HG02759 (cell line): ENCODE measurements at regions not wholly inside any gene's neighbourhood (a gene's known extent, or its start where the extent isn't known, plus 50 kb on each side); places are given as distances from the start of the nearest gene placed in this dataset.
"Not testable (repeated sequence)": the region's sequence is repeated elsewhere in the genome, so short reads cannot be mapped to it uniquely, and the experiment has no call there.

ENCODE experiments used
- ATAC-seq: cut with Tn5 transposase; IDR thresholded peaks from one replicate; pipeline ENCODE4 v1.9.1; 2021; ENCODE audit warnings: mild to moderate bottlenecking, moderate library complexity; ENCODE audit not compliant: unreplicated experiment

DNA sequence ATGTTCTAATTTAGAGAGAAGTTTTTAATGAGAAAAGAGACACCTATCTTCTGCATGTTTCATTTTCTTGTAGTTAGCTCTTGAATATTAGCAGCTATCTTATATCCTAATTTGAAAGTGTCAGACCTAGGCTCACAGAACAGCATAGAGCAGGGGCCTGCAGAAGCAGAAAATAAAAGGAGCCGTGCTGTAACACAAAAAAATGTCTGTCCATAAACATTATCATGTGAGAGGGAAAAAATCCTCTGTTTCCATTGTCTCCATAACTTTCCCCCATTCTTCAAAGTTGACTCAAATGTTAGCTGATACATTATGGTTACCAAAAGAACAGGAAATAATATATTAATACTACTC, 329.2 kb upstream of the EPHA5 start:
- no peak for ATAC-seq

GRCh38 chr4:65998807-65999517, 328.7 kb upstream of the EPHA5 start:
- ATAC-seq = not testable (repeated sequence)

DNA sequence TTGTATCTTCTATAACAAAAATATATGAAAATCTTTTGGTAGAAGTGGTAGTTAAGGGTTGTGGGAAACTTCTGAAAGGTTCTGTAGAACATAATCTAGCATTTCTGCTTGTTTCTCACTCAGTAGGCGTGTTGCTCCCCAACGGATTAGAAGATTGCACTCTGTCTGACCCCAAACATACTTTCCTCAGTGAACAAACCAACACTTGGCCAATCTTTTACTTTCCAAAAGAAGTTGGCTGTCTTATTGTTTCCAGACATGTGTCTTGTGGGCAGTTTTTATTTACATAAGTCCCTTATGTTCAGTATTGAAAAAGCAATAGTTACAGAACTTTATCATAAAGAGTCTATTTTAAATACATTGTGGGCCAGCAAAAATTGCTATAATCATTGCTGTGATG, 312.8 kb upstream of the EPHA5 start:
- no peak for ATAC-seq

GRCh38 chr4:65976287-65976686, 306.0 kb upstream of the EPHA5 start:
- ATAC-seq = no peak

GRCh38 chr4:65973186-65973585, 302.9 kb upstream of the EPHA5 start:
- ATAC-seq = no peak

DNA sequence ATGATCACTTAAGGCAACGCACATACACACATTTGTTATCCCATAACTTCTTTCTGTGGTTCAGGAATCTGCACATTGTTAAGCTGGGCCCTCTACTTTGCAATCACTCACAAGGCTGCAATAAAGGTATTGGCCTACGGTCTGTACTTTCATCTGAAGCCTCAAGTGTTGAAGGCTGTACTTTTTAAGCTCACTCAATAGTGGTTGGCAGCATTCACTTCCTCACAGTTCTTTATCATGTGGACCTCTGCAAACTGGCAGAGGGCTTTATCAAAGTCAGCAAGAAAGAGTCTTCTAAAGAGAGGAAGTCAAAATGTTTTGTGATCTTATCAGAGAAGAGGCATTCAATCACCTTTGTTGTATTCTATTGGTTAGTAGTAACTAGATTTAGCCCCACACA, 301.4 kb upstream of the EPHA5 start:
- ATAC-seq = no peak

DNA sequence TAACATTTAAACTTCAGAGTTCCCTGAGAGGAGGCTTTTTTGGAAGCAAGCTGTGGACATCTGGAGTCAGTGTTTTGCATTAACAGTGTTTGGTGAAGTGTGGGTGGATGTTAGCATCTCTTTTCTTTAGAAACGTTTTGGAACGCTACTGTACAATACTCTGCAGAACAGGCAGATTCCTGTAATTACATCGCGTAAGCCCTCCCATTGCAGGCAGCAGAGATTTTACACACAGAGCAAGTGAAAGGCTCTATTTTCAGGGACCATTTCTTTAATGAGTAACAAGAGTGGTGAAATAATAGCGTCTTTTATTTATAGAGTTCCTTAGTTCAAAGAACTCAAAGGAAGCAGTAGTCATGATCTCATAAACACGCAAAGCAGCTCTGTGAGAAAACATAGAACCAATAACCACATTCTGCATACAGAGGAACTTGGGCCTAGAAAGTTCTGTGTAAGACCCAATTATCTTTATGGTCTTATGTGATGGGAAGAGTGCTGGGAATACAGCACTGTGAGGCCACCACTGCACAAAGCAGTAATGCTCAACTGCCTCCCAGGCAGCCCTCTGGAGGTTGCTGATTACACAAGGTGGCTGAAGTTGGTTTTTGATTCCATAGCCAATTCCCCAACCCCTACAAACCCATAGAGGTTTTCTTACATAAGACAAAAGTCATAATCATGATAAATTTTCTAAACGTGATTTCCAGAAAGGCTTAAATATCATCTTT, 298.7 kb upstream of the EPHA5 start:
- no peak for ATAC-seq

DNA sequence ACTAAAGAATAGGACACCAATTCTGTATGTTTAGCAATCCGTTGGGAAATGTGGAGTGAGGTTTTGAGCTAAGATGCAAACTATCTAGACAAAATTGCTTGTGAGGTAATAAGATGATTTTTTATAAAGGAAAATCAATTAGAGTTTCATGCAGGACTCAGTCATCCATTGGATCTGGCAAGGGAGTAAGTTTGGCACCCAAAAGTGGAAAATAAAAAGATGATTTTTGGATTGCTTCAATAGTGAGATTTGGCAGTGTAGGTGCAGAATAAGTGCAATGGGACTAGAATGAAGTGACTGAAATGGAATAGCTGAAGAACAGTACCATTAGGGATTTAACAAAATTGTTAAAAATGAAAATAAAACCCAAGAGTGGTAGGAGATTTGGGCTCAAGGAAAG, 290.5 kb upstream of the EPHA5 start:
- no peak for ATAC-seq

GRCh38 chr4:65954416-65954815, 284.1 kb upstream of the EPHA5 start:
- no peak for ATAC-seq

DNA sequence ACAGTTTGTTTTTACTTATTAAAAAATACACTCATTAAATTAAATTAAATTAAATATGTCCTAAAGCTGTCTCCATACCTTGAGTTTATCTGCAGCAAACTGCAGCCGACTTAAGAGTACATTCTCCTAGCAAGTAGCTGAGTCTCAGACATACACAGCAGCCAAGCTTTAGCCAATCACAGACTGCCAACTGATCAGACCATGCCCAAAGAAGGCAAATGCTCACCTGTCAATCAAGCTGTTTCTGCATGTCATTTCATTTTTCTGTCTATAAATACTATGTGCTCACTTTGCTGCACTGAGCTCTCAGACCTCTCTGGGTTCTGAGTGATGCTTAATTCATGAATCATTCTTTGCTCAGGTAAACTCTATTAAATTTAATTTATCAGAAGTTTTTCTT, 280.9 kb upstream of the EPHA5 start:
- ATAC-seq = no peak

DNA sequence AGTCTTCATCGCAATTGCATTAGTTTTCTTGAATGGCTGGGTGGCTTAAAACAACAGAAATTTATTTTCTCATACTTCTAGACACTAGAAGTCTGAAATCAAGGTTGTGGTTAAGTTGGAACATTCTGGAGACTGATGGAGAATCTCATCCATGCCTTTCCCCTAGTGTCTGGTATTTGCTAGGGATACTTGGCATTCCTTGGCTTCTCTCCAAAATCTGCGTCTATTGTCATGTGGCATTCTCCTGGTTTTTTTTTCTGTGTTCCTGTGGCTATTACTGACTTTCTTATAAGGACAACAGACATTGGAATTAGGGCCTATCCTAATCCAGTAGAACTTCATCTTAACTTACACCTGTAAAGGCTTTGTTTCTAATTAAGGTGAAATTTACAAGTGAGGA, 272.8 kb upstream of the EPHA5 start:
- ATAC-seq = no peak

- ATAC-seq = no peak
Measured at GRCh38 chr4:65924843-65925242, 254.6 kb upstream of the EPHA5 start.

DNA sequence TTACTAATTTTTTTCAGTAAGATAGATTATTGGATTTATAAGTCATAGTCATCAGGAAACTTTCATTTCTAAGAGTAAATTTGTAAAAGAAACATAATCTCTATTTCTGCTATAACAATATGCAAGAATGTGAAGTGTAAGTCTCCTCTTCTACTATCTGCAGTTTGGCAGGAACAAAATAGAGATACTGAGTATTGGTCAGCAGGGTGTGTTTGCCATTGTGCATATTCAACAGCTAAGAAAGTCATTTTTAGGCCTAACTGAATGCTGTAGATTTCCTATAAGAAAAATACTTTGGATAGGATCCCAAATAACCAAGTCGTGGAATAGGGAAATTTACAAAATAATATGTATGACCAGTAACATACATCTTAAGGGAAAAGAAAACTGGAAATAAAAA, 253.3 kb upstream of the EPHA5 start:
- no peak for ATAC-seq

- ATAC-seq = no peak
Measured at GRCh38 chr4:65921180-65921579, 250.9 kb upstream of the EPHA5 start.

DNA sequence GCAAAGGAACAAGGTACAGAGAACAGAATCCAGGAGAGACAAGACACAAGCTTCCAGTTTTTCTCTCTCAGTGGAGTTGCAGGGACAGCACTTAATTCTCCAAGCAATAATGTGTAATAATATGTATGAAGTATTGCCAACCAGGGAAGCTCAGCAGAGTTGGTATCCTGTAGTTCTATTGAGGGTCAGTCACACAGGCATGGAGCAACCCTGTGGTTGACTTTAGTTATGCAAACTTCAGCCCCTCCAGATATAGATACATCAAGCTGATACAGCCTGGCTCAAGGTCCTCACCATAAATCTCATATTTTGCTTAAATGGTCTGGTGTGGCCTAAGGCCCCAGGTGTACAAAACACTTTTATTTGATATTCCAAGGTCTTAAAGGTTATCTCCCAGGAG, 248.6 kb upstream of the EPHA5 start:
- ATAC-seq = no peak

- no peak for ATAC-seq
Measured at GRCh38 chr4:65918212-65918611, 247.9 kb upstream of the EPHA5 start.

DNA sequence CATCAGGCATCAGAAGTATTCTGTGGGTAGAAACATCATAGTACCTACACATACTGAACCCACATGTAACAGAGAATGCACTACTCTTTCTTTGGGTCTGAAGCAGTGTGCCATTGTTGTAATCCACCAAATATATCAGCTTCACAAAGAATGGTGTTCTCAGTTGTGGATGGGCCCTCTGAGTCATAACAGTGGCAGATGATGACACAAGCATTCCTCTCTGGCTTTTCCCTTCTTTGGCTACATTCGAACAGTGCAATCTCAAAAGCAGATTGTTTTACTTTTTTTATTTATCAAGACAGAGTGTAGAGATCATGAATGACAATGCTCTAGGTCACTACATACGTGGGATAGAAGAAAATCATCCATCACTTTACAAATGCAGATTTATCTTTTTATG, 247.2 kb upstream of the EPHA5 start:
- no peak for ATAC-seq

GRCh38 chr4:65911720-65912119, 241.4 kb upstream of the EPHA5 start:
- no peak for ATAC-seq

DNA sequence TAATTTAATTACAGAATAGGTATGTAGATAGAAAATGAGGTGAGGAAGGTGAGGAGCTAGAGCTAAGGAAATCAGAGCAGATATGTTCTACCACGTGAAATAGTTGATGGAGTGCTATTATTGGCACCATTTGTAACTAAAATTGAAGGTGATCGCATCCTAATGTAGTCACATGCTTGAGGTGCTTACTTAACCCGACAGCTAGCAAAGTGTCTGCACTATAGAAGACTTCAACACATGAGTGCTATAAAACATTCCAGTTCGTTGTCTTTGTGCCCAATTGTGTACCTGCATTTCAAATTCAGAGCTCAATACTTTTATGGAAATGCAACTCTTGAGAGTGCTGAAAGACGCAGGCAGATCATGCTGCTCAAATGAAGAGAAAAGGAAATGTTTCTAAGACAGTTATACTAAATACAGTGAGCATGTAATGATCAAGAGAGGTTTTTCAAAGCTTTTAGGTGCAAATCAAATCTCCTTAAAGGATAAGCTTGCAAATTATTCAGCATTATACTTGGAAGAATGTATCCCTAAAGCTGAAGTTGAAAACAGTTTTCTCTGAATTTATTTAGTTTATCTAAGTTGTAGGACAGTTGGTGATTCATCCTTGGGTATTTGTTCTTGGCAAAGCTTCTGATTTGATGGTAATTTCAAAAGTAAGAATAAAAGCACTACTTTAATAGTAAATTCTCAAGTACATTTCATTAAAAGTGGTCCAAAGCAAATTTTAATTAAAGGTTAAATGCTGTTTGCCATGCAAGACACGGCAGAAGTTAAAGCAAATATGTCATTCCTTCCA, 223.9 kb upstream of the EPHA5 start:
- ATAC-seq = no peak

GRCh38 chr4:65893271-65893670, 223.0 kb upstream of the EPHA5 start:
- ATAC-seq = no peak

DNA sequence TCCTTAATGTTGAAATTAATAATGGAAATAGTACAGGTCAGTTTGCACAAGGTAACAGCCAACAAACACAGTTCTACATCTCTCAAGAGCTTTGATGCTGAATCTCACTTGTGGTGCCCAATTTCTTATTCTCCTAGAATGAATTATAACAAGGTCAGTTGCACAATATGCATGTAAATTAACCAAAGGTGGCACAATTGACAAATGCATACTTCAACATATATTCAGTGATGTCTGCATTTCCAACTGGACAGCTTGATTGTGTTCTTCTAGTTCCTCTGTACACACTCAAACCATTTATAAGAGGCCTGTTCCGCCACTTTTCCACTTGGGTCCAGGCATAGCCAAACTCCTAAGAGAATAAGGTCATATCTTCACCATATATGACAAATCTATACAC, 210.3 kb upstream of the EPHA5 start:
- ATAC-seq = no peak
